Body of pancreas (tissue), 4 donors: ENCODE measurements at regions not wholly inside any gene's neighbourhood (a gene's known extent, or its start where the extent isn't known, plus 50 kb on each side); places are given as distances from the start of the nearest gene placed in this dataset.

Experiments
- ATAC-seq: fragments of 150-250 bp; one replicate; pipeline ENCODE4 v1.9.1; 2016
- DNase-seq, 4 donors: peaks; one replicate each; pipeline ENCODE4 v3.0.0-alpha.2; 2019
- H3K27ac ChIP-seq, 4 donors: fragments of 200-600 bp; sonication (generic); 1 replicate in 3 of 4; 2 replicates in 1 of 4; pipeline versions ENCODE4 v1.5.1 to v1.6.1; 2016 to 2019; ENCODE audit warnings: mild to moderate bottlenecking in 1 of 4, mixed read lengths in 1 of 4, moderate library complexity in 1 of 4
- H3K27me3 ChIP-seq, 2 donors: fragments of 200-600 bp; sonication (generic); one replicate each; pipeline ENCODE4 v1.6.0; 2016; ENCODE audit warnings: mild to moderate bottlenecking in 1 of 2
- H3K36me3 ChIP-seq, 2 donors: fragments of 200-600 bp; sonication (generic); replicated peaks in 1 of 2; 2 replicates each; pipeline ENCODE4 v1.5.1; 2016; ENCODE audit warnings: low read depth in 2 of 2; ENCODE audit not compliant: insufficient read depth in 1 of 2
- H3K4me1 ChIP-seq: fragments of 200-600 bp; sonication (generic); one replicate; pipeline ENCODE4 v1.6.0; 2016
- H3K4me3 ChIP-seq, 2 donors: fragments of 200-600 bp; sonication (generic); 1 replicate in 1 of 2; 2 replicates in 1 of 2; pipeline ENCODE4 v1.5.1; 2016 to 2019
- H3K9me3 ChIP-seq, 3 donors: fragments of 200-600 bp; sonication (generic); 1 replicate in 2 of 3; 2 replicates in 1 of 3; pipeline ENCODE4 v1.5.1; 2016
- CTCF ChIP-seq, 7 experiments: fragments of 450-650 bp in 4 of 7; fragments of 200-600 bp in 3 of 7; sonication (generic) in 3 of 7; IDR thresholded peaks; one replicate each; pipeline ENCODE4 v1.5.1; 2016 to 2019; ENCODE audit warnings: antibody characterized with exemption in 7 of 7
- POLR2A ChIP-seq, 3 donors: fragments of 450-650 bp; IDR thresholded peaks; one replicate each; pipeline ENCODE4 v1.6.1; 2016; ENCODE audit warnings: antibody characterized with exemption in 3 of 3, mild to moderate bottlenecking in 2 of 3
- WGBS, 2 donors: methylation state at CpG; one replicate each; pipeline ENCODE4 v1.1.5; 2017; 5-methylcytosine and 5-hydroxymethylcytosine counted together
- intact Hi-C: fragments of 100-400 bp; cut with DNase I; formaldehyde crosslinking; loops from one replicate; pipeline ENCODE4 v1.15.1; 2023

GRCh38 chr10:8803992-8804391, 749.5 kb downstream of the GATA3 start:
- Histone ChIP-seq H3K4me3 (no peak overlapping the region), H3K27me3 (no peaks in the 10 kb centered on the region), H3K4me1 (no peaks in the 10 kb centered on the region), H3K9me3 (no peaks in the 10 kb centered on the region), H3K36me3 (no peaks in the 10 kb centered on the region), H3K27ac (no peak overlapping the region)
- no peak for TF ChIP-seq POLR2A (IDR thresholded peaks at IDR 0.05)
- TF ChIP-seq CTCF (IDR thresholded peaks at IDR 0.05): no peak
- no peak for ATAC-seq
- DNase-seq: no peak
- intact Hi-C loops: no loop called here
- WGBS, 2 donors: 44 to 57% methylated on average over 3 of the region's 3 CpGs

GRCh38 chr10:8810677-8811076, 756.2 kb downstream of the GATA3 start:
- Histone ChIP-seq H3K9me3 (no peaks in the 10 kb centered on the region), H3K4me1 (no peaks in the 10 kb centered on the region), H3K27me3 (no peaks in the 10 kb centered on the region), H3K4me3 (no peak overlapping the region), H3K36me3 (no peaks in the 10 kb centered on the region), H3K27ac (no peak overlapping the region)
- TF ChIP-seq POLR2A (IDR thresholded peaks at IDR 0.05) (no peak), CTCF (IDR thresholded peaks at IDR 0.05) (no peak)
- no peak for ATAC-seq
- intact Hi-C loops: no loop called here
- DNase-seq: no peak

GRCh38 chr10:8811201-8811600, 756.7 kb downstream of the GATA3 start:
- no peaks in the 10 kb centered on the region for H3K36me3 ChIP-seq
- WGBS, 2 donors: 44 to 67% methylated on average over 1 of the region's 1 CpG

GRCh38 chr10:8815969-8816368, 761.5 kb downstream of the GATA3 start:
- ATAC-seq (no peak), DNase-seq (no peak)
- 34 to 42% methylated on average over 2 of the region's 2 CpGs for WGBS, 2 donors
- TF ChIP-seq CTCF (IDR thresholded peaks at IDR 0.05) (no peak), POLR2A (IDR thresholded peaks at IDR 0.05) (no peak)
- H3K27me3 ChIP-seq: no peaks in the 10 kb centered on the region
- no peaks in the 10 kb centered on the region for H3K36me3 ChIP-seq
- H3K4me3 ChIP-seq: no peak overlapping the region
- H3K27ac ChIP-seq: no peak overlapping the region
- no peaks in the 10 kb centered on the region for H3K4me1 ChIP-seq
- intact Hi-C loops: no loop called here
- H3K9me3 ChIP-seq: no peaks in the 10 kb centered on the region

More at GRCh38 chr10:8811201-8811600, 756.7 kb downstream of the GATA3 start:
- H3K4me3 ChIP-seq: no peak overlapping the region
- no peaks in the 10 kb centered on the region for H3K4me1 ChIP-seq
- H3K27ac ChIP-seq: no peak overlapping the region
- intact Hi-C loops: no loop called here
- DNase-seq (no peak), ATAC-seq (no peak)
- TF ChIP-seq POLR2A (IDR thresholded peaks at IDR 0.05) (no peak), CTCF (IDR thresholded peaks at IDR 0.05) (no peak)
- no peaks in the 10 kb centered on the region for H3K9me3 ChIP-seq
- H3K27me3 ChIP-seq: no peaks in the 10 kb centered on the region

GRCh38 chr10:8817299-8817698, 762.8 kb downstream of the GATA3 start:
- Histone ChIP-seq H3K4me1 (no peaks in the 10 kb centered on the region), H3K4me3 (no peak overlapping the region), H3K9me3 (no peaks in the 10 kb centered on the region), H3K36me3 (no peaks in the 10 kb centered on the region), H3K27ac (no peak overlapping the region), H3K27me3 (no peaks in the 10 kb centered on the region)
- ATAC-seq (no peak), DNase-seq (no peak)
- TF ChIP-seq CTCF (IDR thresholded peaks at IDR 0.05): no peak
- TF ChIP-seq POLR2A (IDR thresholded peaks at IDR 0.05): no peak
- intact Hi-C loops: no loop called here
- WGBS, 2 donors: 14 to 20% methylated on average over 2 of the region's 2 CpGs
